DMS153 treated with DMSO at 0.1 percent for 48 hours (cell line): ENCODE measurements at regions not wholly inside any gene's neighbourhood (a gene's known extent, or its start where the extent isn't known, plus 50 kb on each side); places are given as distances from the start of the nearest gene placed in this dataset.

Experiments
- DNase-seq: peaks from one replicate; lab custom pipeline; 2025; ENCODE audit not compliant: unreplicated experiment; lab: John Stamatoyannopoulos, UW

- no peak for DNase-seq
These were observed 297.2 kb downstream of the HS3ST1 start for GRCh38 chr4:11131491-11131890.

GRCh38 chr4:11130195-11130970, 298.3 kb downstream of the HS3ST1 start:
- DNase-seq: no peak

- DNase-seq: no peak
These were observed 308.3 kb downstream of the HS3ST1 start for GRCh38 chr4:11120435-11120834.

- DNase-seq: no peak
These were observed 309.2 kb downstream of the HS3ST1 start for GRCh38 chr4:11119474-11119873.

GRCh38 chr4:11118513-11118912, 310.2 kb downstream of the HS3ST1 start:
- no peak for DNase-seq

GRCh38 chr4:11116940-11117339, 311.8 kb downstream of the HS3ST1 start:
- no peak for DNase-seq

DNA sequence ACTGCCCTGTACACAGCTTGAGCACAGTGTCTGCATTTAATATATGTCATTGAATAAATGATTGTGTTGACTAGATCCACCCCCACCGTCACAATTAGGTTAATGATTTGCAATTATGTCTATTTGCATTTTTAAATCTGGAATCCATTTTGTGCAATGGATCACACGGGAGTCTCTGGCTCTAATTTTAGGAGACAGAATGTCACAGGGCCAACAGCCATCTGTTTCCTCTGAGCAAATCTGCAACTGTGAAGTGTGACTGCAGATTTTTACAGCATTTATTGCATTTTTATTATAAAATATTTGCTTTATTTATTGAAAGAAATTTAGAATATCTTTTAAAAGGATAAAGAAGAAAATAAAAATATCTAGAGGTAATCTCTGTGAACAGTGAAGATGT, 316.8 kb downstream of the HS3ST1 start:
- DNase-seq: no peak

DNA sequence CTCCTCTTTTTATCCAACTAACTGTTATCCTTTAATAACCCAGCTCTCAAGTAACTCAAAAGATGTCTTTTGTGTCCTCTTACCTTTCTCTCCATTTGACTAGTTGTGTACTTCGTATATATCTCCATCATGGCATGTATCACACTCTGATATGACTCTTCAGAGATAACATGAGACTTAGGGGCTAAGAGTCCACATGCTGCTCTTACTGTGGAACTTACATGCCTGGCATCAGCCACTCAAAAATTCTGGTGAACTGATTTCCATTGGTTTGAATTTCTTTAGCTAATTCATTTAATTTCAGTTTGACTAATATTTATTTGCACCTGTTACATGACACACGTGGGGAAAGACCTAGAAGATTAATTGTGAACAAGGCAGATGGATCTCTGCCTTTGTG, 317.3 kb downstream of the HS3ST1 start:
- no peak for DNase-seq

- DNase-seq: no peak
These were observed 321.9 kb downstream of the HS3ST1 start for GRCh38 chr4:11106759-11107158.

GRCh38 chr4:11106190-11106589, 322.5 kb downstream of the HS3ST1 start:
- no peak for DNase-seq

GRCh38 chr4:11105715-11106114, 323.0 kb downstream of the HS3ST1 start:
- DNase-seq: no peak

GRCh38 chr4:11098461-11098860, 330.2 kb downstream of the HS3ST1 start:
- DNase-seq: no peak

DNA sequence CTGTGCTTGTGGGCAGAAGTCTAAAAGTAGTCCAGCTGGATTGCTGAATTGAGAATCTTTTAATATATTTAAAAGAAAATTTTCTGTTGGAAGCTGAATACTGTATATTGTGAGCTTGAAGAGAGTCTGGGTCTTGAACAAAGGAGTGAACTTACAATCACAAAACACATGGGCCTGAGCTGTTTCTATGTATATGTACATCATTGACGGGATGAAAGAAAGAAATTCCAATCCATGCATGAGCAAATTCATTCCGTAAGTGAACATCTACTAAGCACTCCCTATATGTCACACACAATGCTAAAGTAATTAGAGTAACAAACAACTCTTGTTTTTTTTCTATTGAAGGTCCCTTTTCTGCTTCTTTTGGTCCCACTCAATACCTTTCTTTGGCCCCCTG, 331.0 kb downstream of the HS3ST1 start:
- DNase-seq: no peak

DNA sequence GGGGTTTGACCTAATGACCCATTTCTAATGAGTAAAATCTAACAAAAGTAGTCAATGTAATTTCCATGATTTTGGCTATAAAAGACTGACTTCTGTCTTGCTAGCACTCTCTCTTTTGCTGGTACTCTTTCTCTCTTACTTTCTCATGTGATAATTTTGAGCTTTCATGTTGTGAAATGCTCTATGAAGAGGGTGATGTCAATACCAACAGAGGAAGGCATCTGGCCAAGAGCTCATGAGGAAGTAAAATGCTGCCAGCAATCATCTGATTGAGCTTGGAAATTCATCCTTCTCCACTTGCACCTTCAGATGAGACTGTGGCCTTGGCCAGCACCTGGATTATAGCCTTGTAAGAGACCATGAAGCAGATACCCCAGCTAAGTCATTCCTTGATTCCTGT, 347.7 kb downstream of the HS3ST1 start:
- no peak for DNase-seq

- DNase-seq: no peak
These were observed 349.5 kb downstream of the HS3ST1 start for GRCh38 chr4:11079171-11079570.

GRCh38 chr4:11074581-11075241, 354.0 kb downstream of the HS3ST1 start:
- DNase-seq: no peak

- DNase-seq: no peak
These were observed 355.1 kb downstream of the HS3ST1 start for GRCh38 chr4:11073621-11074051.

DNA sequence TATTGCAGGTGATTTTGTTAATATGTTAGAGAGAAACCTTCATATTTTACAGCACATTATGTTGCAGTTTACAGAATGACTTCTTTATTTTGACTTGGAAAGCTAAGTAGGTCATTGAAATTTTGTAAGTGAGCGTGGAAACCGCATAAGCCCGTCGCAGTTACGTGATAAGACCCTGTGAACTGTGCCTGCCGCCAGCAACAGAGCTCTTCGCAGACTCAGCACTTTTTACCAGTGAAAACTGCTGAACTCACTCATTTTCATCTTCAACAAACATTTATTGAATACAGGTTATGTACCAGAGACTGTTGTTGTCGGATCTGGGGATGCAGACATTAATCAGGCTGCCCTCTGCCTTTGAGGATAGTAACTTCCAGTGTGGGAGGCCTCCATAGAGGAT, 355.7 kb downstream of the HS3ST1 start:
- DNase-seq: no peak

DNA sequence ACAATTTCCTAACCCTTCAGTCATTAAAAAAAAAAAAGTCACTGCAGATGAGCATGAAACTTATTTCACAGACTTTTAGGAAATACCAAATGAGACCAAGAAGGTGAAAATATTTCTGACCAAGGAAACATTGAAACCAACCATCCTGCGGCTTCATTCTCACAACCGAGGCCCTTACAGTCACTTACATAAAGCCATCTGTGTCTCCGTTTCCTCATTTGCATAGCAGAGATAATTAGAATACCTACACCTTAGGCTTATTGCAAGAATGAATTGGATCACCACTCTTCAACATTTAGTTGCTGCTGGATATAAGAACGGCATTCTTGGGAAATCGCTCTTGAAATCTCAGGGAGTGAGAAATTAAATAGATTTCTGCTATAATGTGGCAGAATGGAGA, 356.2 kb downstream of the HS3ST1 start:
- no peak for DNase-seq

DNA sequence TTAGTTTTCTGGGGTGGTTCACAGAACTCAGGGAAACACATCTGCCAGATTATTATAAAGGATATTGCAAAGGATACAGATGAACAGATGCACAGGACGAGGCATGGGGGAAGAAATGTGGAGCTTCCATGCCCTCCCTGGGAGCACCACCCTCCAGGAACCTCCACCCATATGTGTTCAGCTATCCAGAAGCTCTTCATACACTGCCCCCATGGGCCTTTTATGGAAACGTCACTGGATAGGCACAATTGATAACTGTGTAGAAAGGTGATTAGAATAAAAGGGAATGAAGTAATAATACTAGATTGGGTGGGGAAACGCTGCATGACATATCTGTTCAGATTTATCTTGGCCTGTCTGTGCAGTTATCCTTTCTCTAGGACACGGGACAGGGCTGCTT, 357.9 kb downstream of the HS3ST1 start:
- no peak for DNase-seq

DNA sequence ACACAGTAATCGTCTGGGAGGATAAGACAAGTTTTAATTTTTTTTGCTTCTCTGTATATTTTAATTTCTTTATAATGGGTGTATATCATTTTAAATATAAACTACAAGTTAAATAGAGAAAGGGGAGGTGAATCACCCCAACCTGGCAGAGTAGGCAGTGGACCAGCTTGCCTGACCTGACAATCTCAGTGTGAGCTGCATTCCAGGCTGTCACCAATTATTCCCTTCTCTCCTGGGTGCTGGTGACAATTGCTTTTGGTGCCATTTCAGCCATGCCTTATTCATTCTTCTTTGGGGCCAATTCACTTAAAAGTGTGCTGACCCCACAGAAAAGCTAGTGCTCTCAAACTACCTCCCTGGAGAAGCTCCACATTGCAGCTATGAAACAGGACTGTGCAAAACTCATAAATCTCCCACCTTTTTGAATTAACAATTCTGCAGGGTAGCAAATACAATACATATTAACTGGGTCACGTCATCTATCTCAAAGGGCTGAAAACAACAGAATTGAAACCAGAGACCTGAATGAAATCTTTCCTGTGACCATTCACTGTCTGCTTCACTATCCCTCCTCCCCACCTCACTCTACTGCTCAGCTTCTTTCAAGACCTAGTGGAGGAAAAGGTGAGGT, 359.0 kb downstream of the HS3ST1 start:
- no peak for DNase-seq

DNA sequence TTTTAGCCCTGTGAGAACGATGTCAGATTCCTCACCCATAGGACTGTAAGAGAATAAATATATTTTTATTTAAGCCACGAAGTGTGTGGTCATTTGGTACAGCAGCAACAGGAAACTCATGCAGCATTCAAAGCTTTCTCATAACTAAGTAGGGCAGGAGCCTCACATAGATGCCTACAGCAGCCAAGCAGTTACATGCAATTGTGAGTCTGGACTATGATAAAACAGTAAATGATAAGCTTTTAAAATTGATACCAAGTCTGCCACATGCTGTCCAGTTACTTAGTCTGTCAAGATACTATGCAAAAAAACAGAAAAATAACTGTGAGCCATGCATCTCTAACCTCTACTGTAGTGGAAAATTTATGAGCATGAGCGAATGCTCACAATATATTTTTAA, 359.6 kb downstream of the HS3ST1 start:
- DNase-seq: no peak
